B cell (primary cell): ENCODE measurements at regions not wholly inside any gene's neighbourhood (a gene's known extent, or its start where the extent isn't known, plus 50 kb on each side); places are given as distances from the start of the nearest gene placed in this dataset.

ENCODE experiments used
- ATAC-seq: fragments of 200-7000 bp; cut with Tn5 transposase; one replicate; pipeline ENCODE4 v1.10.0; 2021; ENCODE audit warnings: low read depth, mild to moderate bottlenecking, moderate number of reproducible peaks, moderate library complexity
- CTCF ChIA-PET: fragments of 350-600 bp; sonication (Branson Sonifier 250); formaldehyde crosslinking; loops from one replicate; lab custom pipeline; 2021; ENCODE audit warnings: antibody characterized with exemption, inconsistent platforms; lab: Charles Lee
- POLR2A ChIA-PET: fragments of 350-600 bp; sonication (Branson Sonifier 250); formaldehyde crosslinking; loops from one replicate; lab custom pipeline; 2021; ENCODE audit warnings: antibody characterized with exemption; lab: Charles Lee
- DNase-seq: peaks from one replicate; pipeline ENCODE4 v3.0.0; 2013
- H2AFZ ChIP-seq: 2 replicates; pipeline ENCODE4 v1.6.1; 2012; ENCODE audit warnings: mild to moderate bottlenecking, low read depth, low read length; ENCODE audit not compliant: insufficient read depth, poor library complexity, severe bottlenecking
- H3K27ac ChIP-seq, 2 donors: 1 replicate in 1 of 2; 2 replicates in 1 of 2; pipeline ENCODE4 v1.5.1; 2012 to 2013; ENCODE audit warnings: low read length in 2 of 2, mild to moderate bottlenecking in 2 of 2, moderate library complexity in 1 of 2
- H3K27me3 ChIP-seq, 4 experiments: fragments of 200-600 bp in 1 of 4; sonication (generic) in 1 of 4; replicated peaks in 1 of 4; 1 replicate in 2 of 4; 2 replicates in 2 of 4; pipeline versions ENCODE4 v1.6.1 to v1.7.0; 2013 to 2016; ENCODE audit warnings: low read length in 3 of 4, mild to moderate bottlenecking in 2 of 4, mixed read lengths in 1 of 4, moderate library complexity in 1 of 4; ENCODE audit not compliant: insufficient read depth in 4 of 4, control insufficient read depth in 3 of 4; ENCODE audit errors: control extremely low read depth in 1 of 4
- H3K36me3 ChIP-seq, 2 experiments: replicated peaks in 1 of 2; 1 replicate in 1 of 2; 2 replicates in 1 of 2; pipeline versions ENCODE4 v1.6.1 to v1.7.1; 2013; ENCODE audit warnings: low read length in 1 of 2; ENCODE audit not compliant: insufficient read depth in 2 of 2, control insufficient read depth in 1 of 2; ENCODE audit errors: control extremely low read depth in 1 of 2, extremely low read depth in 1 of 2
- H3K4me1 ChIP-seq, 2 donors: fragments of 200-600 bp in 1 of 2; sonication (generic) in 1 of 2; 1 replicate in 1 of 2; 2 replicates in 1 of 2; pipeline versions ENCODE4 v1.5.1 to v1.6.1; 2013 to 2017; ENCODE audit warnings: low read length in 2 of 2; ENCODE audit not compliant: control insufficient read depth in 2 of 2, insufficient read depth in 2 of 2
- H3K4me2 ChIP-seq: replicated peaks from 2 replicates; pipeline ENCODE3; 2012; ENCODE audit warnings: mild to moderate bottlenecking, low read depth, low read length; ENCODE audit not compliant: poor library complexity, severe bottlenecking
- H3K4me3 ChIP-seq, 5 experiments: fragments of 200-600 bp in 1 of 5; sonication (generic) in 1 of 5; 1 replicate in 3 of 5; 2 replicates in 2 of 5; pipeline versions ENCODE4 v1.5.1 to v1.7.0; 2011 to 2016; ENCODE audit warnings: low read length in 4 of 5, mild to moderate bottlenecking in 4 of 5, low read depth in 2 of 5, control low read depth in 1 of 5, moderate library complexity in 1 of 5; ENCODE audit not compliant: insufficient read depth in 1 of 5; ENCODE audit errors: control extremely low read depth in 1 of 5, extremely low read depth in 1 of 5
- H3K79me2 ChIP-seq: fragments of 200-600 bp; sonication (generic); one replicate; pipeline ENCODE4 v1.6.0; 2016; ENCODE audit warnings: low read length; ENCODE audit not compliant: control insufficient read depth, insufficient read depth
- H3K9ac ChIP-seq: fragments of 200-600 bp; sonication (generic); 2 replicates; pipeline ENCODE4 v1.6.1; 2017; ENCODE audit warnings: mild to moderate bottlenecking, low read length, moderate library complexity
- H3K9me3 ChIP-seq, 3 donors: one replicate each; pipeline versions ENCODE4 v1.6.1 to v1.7.1; 2013; ENCODE audit warnings: low read length in 2 of 3; ENCODE audit not compliant: control insufficient read depth in 2 of 3, insufficient read depth in 1 of 3; ENCODE audit errors: control extremely low read depth in 1 of 3
- H4K20me1 ChIP-seq: 2 replicates; pipeline ENCODE4 v1.6.0; 2012; ENCODE audit warnings: mild to moderate bottlenecking, low read length; ENCODE audit not compliant: insufficient read depth, control insufficient read depth, poor library complexity, severe bottlenecking
- H3K27ac Mint-ChIP-seq: one replicate; pipeline ENCODE4 v1.8.0; 2021; ENCODE audit warnings: mixed read lengths
- H3K27me3 Mint-ChIP-seq: one replicate; pipeline ENCODE4 v1.8.0; 2021; ENCODE audit warnings: mixed read lengths
- H3K4me1 Mint-ChIP-seq: one replicate; pipeline ENCODE4 v1.8.0; 2021; ENCODE audit warnings: mixed read lengths
- H3K4me3 Mint-ChIP-seq: one replicate; pipeline ENCODE4 v1.8.0; 2021; ENCODE audit warnings: mixed read lengths
- H3K9me3 Mint-ChIP-seq: one replicate; pipeline ENCODE4 v1.8.0; 2022; ENCODE audit warnings: mixed read lengths; ENCODE audit not compliant: insufficient read depth
- CTCF ChIP-seq: fragments of 200-600 bp; IDR thresholded peaks from one replicate; pipeline ENCODE4 v1.8.0; 2022; ENCODE audit warnings: antibody characterized with exemption, mild to moderate bottlenecking
- EZH2 ChIP-seq: IDR thresholded peaks from 2 replicates; pipeline ENCODE4 v1.6.1; 2012; ENCODE audit warnings: borderline replicate concordance, low read depth, mild to moderate bottlenecking, moderate library complexity, low read length; ENCODE audit not compliant: insufficient read depth, poor library complexity, severe bottlenecking
- WGBS: methylation state at CpG from one replicate; pipeline ENCODE4 v1.1.5; 2013; ENCODE audit warnings: missing lambda C conversion rate; ENCODE audit not compliant: insufficient coverage; 5-methylcytosine and 5-hydroxymethylcytosine counted together
- intact Hi-C: fragments of 100-400 bp; cut with micrococcal nuclease; formaldehyde crosslinking; loops from one replicate; pipeline ENCODE4 v1.10.0; 2022

GRCh38 chr11:36899800-36900199 is 301.8 kb upstream of the RAG2 start:
- no peak for TF ChIP-seq EZH2
- TF ChIP-seq CTCF: no peak
- H3K4me3 ChIP-seq: no peak overlapping the region
- H3K36me3 ChIP-seq: no peaks in the 10 kb centered on the region
- intact Hi-C loops: no loop called here
- H4K20me1 ChIP-seq: no peaks in the 10 kb centered on the region
- Mint-ChIP-seq H3K27me3 (no peaks in the 10 kb centered on the region), H3K27ac (no peak overlapping the region), H3K9me3 (no peaks in the 10 kb centered on the region), H3K4me3 (no peak overlapping the region), H3K4me1 (no peaks in the 10 kb centered on the region)
- H3K9ac ChIP-seq: no peak overlapping the region
- WGBS: no CpG with 5 or more reads among the region's 1 CpG
- ChIA-PET POLR2A (no interaction called here), CTCF (no interaction called here)
- H3K79me2 ChIP-seq: no peaks in the 10 kb centered on the region
- H3K4me1 ChIP-seq: no peaks in the 10 kb centered on the region
- no peaks in the 10 kb centered on the region for H3K27me3 ChIP-seq
- DNase-seq (no peak), ATAC-seq (no peak)
- no peak overlapping the region for H2AFZ ChIP-seq
- H3K9me3 ChIP-seq: no peaks in the 10 kb centered on the region
- no peak overlapping the region for H3K4me2 ChIP-seq
- no peak overlapping the region for H3K27ac ChIP-seq

GRCh38 chr11:36890841-36891240 is 292.8 kb upstream of the RAG2 start:
- Mint-ChIP-seq H3K4me1 (no peaks in the 10 kb centered on the region), H3K4me3 (no peak overlapping the region), H3K27ac (no peak overlapping the region), H3K9me3 (no peaks in the 10 kb centered on the region), H3K27me3 (no peaks in the 10 kb centered on the region)
- Histone ChIP-seq H3K9me3 (no peaks in the 10 kb centered on the region), H3K27ac (no peak overlapping the region), H3K79me2 (no peaks in the 10 kb centered on the region), H3K4me2 (no peak overlapping the region), H2AFZ (no peak overlapping the region), H3K36me3 (no peaks in the 10 kb centered on the region), H3K9ac (no peak overlapping the region), H3K4me1 (no peaks in the 10 kb centered on the region), H3K27me3 (no peaks in the 10 kb centered on the region), H3K4me3 (no peak overlapping the region), H4K20me1 (no peaks in the 10 kb centered on the region)
- POLR2A ChIA-PET: no interaction called here
- TF ChIP-seq CTCF: no peak
- TF ChIP-seq EZH2: no peak
- ATAC-seq (no peak), DNase-seq (no peak)
- intact Hi-C loops: no loop called here
- WGBS: no CpG with 5 or more reads among the region's 2 CpGs
- CTCF ChIA-PET: no interaction called here
